ENCODE measurements at regions not wholly inside any gene's neighbourhood (a gene's known extent, or its start where the extent isn't known, plus 50 kb on each side); places are given as distances from the start of the nearest gene placed in this dataset.

GRCh38 chr16:85162478-85163277 lies 50.4 kb upstream of the CIBAR2 start:
- DNase-seq (ENCODE audit: low read depth in 2 of 2) = no peak

DNA sequence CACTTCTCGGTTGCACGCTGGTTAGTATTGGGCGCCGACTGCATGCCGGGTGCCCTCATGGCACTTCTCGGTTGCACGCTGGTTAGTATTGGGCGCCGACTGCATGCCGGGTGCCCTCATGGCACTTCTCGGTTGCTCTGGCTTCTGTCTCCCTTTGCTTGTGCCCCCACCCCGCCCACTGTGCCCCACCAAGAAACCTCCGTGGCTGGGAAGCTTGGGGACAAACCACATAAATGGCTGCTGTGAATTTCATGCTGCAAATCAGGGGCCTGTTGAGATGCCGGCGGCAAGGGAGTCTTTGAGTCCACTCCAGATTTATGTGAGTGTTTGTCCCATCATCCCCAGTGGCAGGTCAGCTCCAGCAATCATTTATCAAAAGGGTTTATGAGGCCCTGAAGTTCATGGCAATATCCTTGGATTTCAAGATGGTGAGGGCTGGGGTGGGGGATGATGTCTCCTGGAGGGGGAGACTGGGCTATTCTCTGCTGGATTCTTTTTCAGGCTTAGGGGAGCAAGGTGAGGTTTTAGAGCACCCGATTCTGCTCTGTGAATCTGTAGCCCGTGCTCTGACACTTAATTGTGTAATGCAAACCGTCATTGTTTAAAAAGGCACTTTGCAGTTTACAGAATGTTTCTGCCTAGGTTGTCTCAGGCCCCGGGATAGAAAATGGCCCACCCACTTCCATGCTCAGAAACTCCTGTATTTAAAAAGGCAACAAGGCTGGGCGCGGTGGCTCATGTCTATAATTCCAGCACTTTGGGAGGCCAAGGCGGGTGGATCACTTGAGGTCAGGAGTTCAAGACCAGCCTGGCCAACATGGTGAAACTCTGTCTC lies 51.2 kb upstream of the CIBAR2 start:
- DNase-seq (ENCODE audit: low read depth in 2 of 2) = no peak

GRCh38 chr16:85164431-85164830 lies 52.2 kb upstream of the CIBAR2 start:
- no peak for DNase-seq (ENCODE audit: low read depth in 2 of 2)

DNA sequence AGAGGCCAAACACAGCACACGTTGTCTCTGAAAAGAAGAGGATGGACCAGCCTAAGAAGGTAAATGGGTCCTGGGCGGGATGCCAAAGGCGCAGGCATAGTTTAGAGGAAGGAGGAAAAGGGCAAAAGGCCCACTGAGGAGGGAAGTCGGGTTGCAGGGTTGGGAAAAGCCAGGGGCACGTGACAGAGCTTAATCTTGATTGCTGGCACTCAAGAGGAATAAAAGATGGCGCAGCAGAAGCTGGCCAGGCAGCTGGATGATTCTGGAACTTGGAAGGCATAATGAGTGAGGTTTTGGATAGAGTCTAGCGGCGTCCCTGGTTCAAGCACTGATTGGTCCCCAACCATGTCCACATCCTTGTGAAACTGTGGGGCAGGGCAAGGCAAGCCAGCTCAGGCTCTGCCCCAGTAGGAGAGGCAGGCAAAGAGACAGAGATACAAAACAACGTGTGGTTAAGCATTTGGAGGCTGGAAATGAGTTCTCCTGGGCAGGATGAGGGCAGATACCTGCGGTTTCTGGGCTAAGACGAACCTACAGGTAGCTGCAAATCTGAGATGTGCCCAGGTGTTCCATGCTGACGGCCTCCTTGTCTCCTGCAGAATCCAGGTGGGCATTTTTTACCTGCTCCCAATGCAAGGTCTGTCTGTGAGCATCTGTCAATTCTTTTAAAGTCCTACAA lies 52.7 kb upstream of the CIBAR2 start:
- no peak for DNase-seq (ENCODE audit: low read depth in 2 of 2)

- no peak for DNase-seq (ENCODE audit: low read depth in 2 of 2)
Measured at GRCh38 chr16:85165781-85166180, 53.5 kb upstream of the CIBAR2 start.

DNA sequence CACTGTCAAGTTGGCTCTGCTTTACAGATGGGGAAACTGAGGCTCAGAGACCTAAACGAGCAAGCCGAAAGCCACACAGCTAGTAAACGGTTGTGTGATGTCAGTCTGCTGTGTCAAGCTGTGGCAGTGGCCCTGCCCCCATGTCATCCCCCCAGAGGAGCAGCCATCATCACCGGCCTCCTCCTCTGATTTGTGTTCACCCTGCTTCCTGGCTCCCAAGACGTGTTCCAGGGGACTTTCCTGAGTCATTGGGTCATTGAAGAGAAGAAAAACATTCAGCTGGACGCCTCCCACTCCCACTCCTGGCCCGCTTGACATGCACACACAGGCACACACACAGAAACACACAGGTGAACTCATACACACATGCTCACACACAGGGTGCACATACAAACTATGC lies 54.0 kb upstream of the CIBAR2 start:
- no peak for DNase-seq (ENCODE audit: low read depth in 2 of 2)

- DNase-seq (ENCODE audit: low read depth in 2 of 2) = no peak
Measured at GRCh38 chr16:85166699-85167588, 54.7 kb upstream of the CIBAR2 start.

- DNase-seq (ENCODE audit: low read depth in 2 of 2) = no peak
Measured at GRCh38 chr16:85167589-85168537, 55.6 kb upstream of the CIBAR2 start.

DNA sequence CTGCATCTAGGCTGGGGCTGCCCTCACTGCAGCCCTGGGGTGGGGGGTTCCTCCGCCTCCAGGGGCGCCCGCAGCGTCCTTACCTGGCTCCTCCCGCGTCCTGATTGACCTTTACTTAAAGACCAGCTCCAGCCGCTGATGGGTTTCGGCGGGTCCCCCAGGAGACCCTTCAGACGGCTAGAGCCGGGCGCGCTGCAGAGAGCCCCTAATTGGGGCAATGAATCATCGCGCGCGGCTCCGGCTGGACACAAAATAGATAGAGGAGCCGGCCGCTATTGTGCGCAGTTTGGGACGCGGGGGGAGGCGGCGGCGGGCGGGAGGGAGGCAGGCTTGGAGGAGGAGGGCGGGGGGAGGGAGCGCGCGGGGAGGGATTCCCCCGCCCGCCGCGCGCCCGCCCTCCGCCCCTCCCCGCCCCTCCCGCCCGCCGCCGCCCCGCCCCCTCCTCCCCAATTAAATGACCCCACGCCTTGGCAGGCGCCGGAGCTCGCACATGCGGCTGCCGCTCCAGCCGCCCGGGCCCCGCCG lies 56.5 kb upstream of the CIBAR2 start:
- DNase-seq (ENCODE audit: low read depth in 2 of 2) = no peak

DNA sequence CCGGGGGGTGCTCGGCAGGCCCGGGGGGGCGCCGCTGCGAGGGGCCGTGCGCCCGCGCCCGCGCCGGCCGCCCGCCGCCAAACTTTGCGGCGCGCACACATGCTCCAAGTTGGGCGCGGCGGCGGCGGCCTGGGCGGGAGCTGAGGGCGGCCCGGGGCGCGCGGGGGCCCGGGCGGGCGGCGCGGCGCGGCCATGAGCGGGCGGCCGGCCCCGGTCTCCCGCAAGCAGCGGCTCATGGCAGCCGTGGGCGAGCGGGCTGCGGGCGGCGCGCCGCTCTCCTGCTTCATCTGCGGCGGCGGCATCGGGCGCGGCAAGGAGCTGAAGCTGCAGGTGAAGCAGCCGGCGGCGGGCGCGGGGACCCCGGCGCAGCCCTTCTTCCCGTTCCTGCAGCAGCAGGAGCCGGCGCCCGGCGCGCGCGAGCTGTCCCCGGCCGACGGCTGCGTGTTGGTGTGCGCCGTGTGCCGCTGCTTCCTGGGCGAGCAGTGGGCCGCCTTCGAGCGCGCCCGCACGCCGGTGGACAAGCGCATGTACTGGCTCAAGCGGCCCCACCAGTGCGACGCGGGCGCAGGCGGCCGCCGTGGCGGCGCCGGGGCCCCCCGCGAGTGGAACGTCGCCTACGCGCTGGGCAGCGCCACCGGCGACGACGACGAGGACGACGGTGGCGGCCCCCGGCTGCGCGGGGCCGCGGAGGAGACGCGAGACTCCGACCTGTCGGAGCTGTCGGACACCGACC lies 57.2 kb upstream of the CIBAR2 start:
- no peak for DNase-seq (ENCODE audit: low read depth in 2 of 2)

DNA sequence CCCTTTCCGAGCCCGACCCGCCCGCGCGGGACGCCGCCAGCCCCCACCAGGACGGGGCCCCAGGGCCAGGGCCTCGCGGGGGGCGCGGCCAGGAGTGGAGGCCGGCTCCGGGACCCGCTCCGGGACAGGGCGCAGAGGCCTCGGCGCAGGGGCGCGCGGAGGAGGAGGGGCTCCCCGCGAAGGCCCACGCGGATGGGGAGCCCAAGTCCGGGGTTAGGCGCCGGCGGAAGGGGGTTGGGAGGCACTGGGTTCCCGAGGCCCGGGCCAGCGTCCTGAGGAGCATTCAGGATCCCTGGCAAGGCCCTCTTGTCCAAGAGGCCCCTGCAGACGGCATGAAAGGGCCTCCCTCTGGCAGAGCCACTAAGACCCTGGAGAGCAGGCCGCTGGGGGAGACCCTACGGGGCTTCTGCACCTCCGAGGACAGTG lies 57.8 kb upstream of the CIBAR2 start:
- no peak for DNase-seq (ENCODE audit: low read depth in 2 of 2)

GRCh38 chr16:85170590-85171003 lies 58.3 kb upstream of the CIBAR2 start:
- DNase-seq (ENCODE audit: low read depth in 2 of 2) = no peak

DNA sequence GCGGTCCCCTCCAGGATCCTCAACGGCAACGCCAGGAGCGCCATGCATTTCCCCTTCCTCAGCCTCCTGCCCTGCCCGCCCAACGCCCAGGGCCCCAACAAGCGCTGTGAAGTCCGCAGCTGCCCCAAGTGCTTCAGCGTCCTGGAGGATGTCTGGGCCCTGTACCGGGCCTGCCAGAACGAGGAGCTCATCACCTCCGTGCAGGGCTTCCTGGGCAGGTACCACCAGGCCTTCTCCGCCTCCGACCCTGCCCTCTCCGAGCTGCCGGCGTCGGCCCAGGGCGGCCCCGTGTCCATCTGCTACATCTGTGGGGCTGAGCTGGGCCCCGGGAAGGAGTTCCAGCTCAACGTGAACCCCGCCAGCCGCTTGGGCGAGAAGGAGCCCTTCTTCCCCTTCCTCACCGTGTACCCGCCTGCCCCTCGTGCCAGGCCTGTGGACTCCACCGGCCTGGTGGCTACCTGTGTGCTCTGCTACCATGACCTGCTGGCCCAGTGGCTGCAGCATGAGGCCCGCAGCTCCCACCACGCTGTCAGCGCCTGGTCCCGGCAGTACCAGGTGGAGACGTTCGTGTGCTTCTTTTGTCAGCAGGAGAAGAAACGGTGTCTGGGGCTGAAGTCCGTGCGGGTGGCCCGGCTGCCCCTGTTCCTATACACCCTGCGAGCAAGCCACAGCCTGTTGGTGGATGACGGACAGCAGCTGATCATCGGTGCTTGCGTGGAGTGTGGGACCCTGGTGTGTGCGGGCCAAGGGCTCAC lies 58.9 kb upstream of the CIBAR2 start:
- DNase-seq (ENCODE audit: low read depth in 2 of 2) = no peak

DNA sequence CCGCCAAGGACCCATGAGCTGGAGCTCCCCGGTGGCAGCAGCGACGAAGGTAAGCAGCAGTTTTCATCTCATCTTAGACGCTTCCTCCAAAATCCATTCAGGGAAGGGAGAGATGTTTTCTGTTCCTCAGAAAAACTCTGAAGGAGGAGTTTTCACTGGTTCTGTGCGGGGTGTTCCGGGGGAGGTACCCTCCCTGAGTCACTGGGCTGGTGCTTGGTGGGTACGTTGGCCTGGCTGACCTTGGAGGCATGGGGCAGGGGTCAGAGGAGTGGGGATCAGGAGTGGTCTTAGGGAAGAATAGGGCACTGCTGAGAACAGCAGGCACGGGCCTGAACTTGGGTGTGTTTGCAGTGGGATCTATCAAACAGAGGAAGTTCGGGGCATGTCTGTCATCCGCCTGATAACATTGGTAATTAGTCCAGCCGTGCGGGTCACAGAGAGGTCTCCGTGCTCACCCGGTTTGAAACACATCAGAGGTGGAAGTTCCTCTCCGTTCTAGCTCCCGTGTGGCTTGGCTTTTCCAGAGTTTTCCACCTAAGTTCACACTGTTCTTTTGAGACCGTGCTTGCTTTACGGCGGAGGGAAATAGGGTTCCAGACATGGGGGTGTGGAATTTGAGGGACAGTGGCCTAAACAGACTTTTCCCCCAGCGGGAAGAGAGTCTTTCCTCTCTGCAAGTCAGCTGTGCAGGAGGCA lies 59.6 kb upstream of the CIBAR2 start:
- no peak for DNase-seq (ENCODE audit: low read depth in 2 of 2)

DNA sequence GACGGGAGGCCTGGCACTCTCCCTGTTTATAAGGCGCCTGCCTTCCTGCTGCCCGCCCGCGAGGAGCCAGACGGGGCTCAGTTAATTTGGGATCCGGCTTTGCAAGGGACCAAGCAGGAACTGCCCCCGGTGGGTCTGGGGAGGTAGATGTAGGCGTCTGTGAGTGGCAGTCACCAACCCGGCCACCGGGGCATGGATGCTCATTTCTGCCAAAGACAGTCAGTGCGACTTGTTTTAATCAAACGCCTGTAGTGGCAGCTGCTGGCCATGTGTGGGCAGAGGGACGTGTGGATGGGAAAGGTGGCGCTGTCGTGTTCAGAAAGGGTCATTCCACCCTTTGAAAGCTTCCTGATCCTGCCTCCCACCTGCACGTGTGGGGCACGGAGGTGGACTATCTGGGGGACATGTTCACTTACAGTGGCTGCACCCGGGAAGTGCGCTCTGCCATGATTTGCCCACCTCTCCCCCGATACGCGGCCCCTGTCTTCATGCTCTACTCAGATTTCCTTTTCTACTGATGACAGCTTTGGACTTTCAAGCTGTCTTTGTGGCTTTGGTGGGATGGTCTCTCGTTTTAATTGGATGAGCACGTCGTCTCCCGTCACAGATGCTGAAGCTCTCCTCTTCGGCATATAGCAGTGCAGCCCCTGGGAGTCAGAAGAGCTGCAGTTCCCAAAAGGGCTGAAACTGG lies 60.3 kb upstream of the CIBAR2 start:
- no peak for DNase-seq (ENCODE audit: low read depth in 2 of 2)

DNA sequence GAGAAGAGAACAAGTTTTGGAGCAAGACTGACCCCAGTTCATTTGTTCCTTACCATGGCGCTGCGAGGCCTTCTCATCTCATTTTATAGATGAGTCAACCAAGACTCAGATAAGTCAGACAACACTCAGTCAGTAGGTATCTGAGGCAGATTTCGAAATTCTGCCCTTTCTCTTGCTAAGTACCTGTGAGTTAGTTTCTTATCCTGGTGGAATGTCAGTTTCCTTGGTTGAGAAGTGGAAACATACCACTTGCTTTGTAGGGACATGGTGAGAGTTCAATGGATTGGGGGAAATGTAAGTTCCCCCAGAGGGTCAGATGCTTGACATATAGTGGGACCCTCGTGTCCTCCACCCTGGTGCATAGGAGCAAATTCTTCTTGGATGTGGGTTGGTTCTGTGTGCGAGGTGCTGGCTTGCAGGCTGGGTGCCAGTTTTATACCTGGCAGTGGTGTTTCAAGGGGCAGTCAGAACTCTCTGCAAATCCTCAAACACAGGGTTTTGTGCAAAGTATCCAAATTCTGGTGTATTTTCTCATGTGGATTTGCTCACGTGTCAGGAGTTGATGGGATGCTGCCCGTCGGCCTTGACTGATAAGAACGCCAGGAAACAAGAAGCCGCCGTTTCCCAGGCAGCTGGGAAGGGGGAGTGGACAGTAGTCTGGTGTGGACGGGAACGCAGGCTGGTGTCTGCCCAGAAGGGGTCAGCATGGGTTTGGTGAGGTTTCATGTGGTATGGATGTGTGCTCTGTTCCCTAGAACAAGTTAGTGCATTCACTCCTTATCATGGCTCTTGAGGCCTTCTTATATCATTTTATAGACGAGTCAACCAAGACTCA lies 61.1 kb upstream of the CIBAR2 start:
- DNase-seq (ENCODE audit: low read depth in 2 of 2) = no peak

All from activated CD4-positive, alpha-beta T cell treated with anti-CD3 and anti-CD28 coated beads for 24 hours (primary cell).